ENCODE measurements at regions not wholly inside any gene's neighbourhood (a gene's known extent, or its start where the extent isn't known, plus 50 kb on each side); places are given as distances from the start of the nearest gene placed in this dataset.

- no peak for DNase-seq
Measured at GRCh38 chr2:66692521-66693054, 257.7 kb downstream of the MEIS1 start.

DNA sequence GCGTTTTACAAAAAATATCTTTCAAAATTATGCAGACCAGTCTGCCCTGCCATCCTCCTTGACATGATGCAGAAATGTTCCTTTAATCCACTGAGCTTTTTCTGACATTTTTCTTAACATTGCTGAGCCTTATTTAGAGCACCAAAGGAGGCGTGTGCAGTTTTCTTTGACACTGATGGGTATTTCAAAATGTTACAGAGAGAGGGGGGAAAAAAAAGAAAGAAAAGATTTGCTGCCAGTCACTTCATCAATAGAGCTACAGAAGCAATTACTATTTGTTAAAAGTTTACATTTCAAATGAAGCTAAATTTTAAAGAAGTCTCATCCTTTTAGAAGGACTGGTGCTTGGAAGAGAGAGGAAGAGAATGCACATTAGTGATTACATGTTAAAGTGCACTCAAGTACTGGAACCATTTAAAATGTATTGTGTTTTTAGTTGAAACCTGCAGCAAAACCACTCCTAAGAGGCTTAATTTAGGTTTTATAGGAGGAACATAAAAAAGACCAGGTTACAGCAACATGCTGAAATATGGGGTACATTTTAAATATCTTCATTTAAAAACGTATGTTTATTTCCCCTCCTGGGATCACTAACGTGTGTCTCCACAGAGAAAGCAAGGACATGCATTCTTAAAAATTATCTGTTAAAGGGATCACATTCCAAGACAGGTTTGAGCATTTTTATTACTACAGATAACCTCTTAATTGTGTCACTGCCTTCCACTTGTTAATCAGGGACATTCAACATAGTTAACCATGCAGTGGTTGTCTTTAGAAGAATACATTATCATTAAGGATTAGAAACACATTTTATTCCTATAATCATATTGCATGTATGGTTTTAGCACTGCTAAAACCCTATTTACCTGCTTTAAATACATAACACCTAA, 258.4 kb downstream of the MEIS1 start:
- DNase-seq, result no peak

GRCh38 chr2:66694087-66694860, 259.3 kb downstream of the MEIS1 start:
- DNase-seq, result no peak

DNA sequence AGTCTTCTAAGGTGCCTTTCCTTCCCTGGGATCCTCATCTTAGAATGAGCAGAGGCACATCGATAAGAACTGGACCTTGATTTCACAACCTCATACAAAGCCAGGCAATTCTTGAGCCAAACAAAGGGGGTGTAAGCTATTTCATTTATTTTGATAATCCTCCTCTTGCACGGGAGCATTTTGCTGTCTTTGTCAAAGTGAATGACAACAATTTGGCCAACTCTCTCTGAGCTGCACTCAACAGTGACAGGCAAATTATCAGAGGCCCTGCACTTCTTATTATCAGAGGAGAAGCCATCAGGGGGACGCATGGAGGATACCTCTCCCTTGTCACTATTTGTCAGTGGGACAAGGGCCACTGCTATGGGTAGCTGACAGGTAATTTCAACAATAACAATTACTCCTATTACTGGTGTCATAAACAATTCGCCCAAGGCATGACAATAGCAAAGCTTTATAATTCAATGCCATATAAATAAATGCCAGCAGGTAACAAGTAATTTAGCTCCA, 260.4 kb downstream of the MEIS1 start:
- DNase-seq, result no peak

- DNase-seq, result no peak
Measured at GRCh38 chr2:66696374-66696773, 261.4 kb downstream of the MEIS1 start.

DNA sequence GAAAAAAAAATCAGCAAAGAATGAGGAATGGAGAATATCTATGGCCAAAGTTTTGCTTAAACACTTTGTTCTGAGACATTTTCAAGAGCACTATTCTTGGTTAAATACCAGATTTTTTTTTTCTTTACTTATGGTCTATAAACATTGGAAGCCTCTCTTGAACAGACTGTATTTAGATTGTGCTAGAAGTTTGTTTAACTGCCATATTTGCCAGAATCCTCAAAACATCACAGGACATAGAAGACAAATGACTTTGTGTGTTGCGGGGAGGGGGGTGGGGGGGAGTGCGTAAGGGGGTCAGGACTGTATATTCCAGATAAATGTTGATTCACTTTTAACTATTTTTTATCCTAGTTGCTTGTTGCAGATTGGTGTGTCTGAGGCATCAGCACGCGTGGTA, 262.0 kb downstream of the MEIS1 start:
- no peak for DNase-seq

- no peak for DNase-seq
Measured at GRCh38 chr2:66697366-66697765, 262.4 kb downstream of the MEIS1 start.

DNA sequence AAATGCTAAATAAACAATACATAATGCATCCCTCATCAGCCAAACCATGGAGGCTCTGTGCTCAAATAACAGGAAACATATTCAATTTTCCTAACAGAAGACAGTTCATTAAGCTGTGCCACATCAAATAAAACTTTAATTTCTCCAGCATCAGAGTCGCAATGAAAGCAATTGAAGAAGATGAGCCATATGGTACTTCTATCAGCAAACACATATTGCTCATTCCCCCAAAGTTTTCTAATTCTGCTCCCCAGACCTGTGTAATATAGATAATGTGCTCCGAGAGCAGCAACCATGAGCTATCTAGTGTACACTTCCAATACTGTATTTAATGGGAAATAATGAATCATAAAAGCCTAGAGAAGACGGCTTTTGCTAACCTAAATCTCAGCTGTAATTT, 263.2 kb downstream of the MEIS1 start:
- no peak for DNase-seq

DNA sequence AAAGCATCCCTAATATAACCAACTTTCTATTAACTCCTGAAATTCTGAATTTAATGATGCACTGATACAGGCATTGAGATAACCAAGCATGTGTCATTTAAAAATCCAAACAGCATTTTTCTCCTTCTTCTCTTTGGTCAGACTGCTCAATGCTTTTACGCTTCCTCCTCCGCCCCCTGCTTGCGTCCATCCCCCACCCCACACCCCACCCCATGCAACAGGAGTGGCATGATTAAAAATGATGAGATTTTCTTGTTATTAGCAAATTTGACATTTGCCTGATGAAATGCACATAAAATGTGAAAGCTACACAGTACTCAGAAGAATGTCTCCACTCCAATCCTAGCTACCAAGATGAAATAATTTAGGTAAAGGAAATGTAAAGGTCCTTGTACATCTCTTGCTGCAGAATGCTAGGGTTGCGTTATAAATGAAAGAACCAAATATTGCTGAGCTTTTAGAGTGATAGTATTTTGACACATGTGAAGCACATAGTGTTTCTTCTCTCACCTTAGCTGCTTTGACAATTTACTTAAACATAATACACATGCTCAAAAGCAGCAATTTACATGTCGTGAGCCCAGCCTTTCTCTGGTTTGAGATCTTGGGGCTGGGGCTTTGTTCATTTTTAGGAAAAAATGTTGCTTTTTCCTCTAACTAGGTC, 263.8 kb downstream of the MEIS1 start:
- no peak for DNase-seq

DNA sequence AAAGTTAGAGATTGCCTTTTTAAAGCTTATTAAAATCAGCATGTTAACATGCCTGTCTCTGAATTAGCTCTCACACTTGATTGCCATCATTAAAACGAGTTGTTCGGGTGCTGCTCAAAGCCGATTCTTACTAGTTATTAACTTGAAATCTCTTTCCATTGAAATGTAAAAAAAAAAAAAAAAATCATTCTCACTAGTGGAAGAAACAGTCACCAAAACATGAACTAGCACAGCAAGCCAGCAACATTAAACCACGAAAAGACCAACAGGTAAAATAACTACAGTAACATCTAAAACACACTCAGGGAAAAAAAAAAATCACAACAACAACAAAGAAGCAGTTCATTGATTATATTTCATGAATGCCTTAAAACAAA, 264.5 kb downstream of the MEIS1 start:
- DNase-seq, result no peak

- DNase-seq, result no peak
Measured at GRCh38 chr2:66699793-66700676, 265.1 kb downstream of the MEIS1 start.

- no peak for DNase-seq
Measured at GRCh38 chr2:66700677-66701066, 265.7 kb downstream of the MEIS1 start.

- no peak for DNase-seq
Measured at GRCh38 chr2:66701251-66701650, 266.3 kb downstream of the MEIS1 start.

DNA sequence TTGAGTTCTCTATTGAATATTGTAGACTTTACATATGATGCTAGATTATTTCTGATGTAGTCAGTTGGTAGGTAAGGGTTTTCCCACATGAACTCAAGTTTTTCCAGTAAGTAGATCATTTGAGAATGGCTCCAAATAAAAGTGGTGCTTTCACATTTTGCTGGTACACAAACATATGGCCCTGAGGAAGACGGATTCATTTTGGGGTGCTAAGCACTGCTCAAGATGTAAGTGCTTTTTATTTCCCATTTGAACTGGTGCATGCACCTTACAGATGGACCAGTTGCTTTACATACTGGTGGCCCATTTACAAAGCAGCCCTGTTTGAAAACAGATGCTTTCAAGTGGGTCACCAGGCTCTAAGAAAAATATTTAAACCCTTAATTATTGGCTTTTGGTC, 266.7 kb downstream of the MEIS1 start:
- no peak for DNase-seq

DNA sequence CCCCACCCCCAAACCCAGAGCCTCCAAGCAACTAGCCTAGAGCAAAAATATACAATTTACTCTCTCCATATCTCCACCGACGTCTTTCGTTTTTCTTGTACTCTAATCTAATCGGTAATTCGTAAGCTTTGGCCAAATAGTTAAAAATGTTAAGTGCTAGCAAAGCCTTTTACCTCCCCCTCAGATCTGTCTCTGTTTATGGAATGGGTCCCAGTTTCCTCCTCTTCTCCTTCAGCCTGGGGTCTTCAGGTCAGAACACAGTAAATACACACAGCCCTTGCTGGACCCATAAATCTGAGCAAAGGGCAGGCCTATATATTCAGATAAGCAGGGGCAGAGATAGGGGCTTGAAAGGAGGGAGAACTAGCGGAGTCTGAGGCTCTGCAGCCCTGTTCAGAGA, 267.4 kb downstream of the MEIS1 start:
- DNase-seq, result no peak

DNA sequence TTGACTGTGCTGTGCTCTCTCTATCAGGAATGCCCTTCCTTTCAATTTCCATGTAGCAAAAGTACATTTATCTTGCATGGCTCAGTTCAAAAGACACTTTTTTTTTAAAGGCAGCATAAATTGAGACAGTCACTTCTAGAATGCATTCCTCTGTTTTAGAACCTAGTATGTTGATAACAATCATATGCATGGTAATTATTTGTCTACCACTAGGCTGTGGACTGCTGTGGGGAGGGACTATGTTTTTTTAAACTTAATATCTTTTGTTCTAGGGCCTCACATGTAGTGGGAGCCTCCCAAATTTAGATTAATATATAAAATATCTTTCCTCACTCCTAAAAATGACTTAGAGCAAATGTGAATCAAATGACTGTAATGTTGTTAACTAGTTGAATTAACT, 269.9 kb downstream of the MEIS1 start:
- DNase-seq, result no peak

GRCh38 chr2:66714610-66715009, 279.7 kb downstream of the MEIS1 start:
- DNase-seq, result no peak

DNA sequence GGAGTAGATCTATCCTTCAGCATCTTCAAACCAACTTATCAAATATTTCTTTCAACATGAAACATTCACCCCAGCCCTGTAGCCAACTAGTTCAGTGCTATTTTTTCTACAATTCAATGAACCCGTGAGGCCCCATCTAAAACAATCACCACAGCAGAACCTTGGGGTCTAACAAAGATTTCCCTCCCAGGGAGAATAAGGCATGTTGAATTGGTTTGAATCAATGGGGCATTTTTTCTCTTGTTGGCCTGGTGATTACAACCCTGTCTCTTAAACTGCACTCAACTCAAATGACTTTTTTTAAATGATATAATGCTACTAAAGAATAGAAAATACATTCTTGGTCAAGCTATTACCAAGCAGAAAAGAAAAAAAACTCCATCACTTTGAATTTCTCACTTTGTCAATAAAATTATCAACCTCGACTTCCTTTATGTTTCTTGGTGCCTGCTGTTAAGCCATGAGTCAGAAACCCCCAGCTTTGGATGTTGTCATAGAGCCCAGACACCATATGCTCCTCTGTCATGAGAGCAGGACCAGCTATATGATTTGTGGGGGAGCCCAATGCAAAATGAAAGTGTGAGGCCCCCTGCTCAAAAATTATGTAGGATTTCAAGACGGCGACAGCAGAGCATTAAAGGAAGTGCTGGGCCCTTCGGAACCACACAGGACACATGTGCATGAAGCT, 282.4 kb downstream of the MEIS1 start:
- DNase-seq, result no peak

- no peak for DNase-seq
Measured at GRCh38 chr2:66717973-66718372, 283.0 kb downstream of the MEIS1 start.

DNA sequence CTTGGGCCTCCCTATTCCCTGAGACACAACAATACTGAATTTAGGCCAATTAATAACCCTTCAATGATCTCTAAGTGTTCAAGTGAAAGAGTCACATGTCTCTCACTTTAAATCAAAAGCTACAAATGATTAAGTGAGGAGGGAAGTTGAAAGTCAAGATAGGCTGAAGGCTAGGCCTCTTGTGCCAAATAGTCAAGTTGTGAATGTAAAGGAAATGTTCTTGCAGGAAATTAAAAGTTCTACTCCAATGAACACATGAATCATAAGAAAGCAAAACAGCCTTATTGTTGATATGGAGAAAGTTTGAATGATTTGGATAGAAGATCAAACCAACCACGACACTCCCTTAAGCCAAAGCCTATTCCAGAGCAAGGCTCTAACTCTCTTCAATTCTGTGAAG, 286.9 kb downstream of the MEIS1 start:
- no peak for DNase-seq

DNA sequence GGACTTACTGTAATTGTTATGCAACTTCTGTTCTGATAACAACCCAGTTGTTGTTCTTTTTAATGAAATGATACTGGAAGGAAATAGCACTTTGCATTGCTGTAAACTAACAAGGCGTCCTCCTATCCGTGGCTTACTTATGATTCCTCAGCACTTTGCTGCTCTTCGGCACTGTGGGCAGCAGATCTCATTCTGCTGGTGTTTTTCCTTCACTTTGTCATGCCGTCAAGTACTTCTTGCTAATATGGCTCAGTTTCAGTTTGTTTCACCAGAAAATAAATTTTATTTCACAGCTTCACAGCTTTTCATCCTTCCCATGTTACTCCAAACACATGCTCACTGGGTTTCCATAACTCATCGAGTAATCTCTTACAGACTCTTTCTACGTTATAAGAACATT, 289.3 kb downstream of the MEIS1 start:
- no peak for DNase-seq

All from NCI-H1092 treated with DMSO at 0.1 percent for 48 hours (cell line).